Endodermal cell (in vitro differentiated cells): ENCODE measurements at regions not wholly inside any gene's neighbourhood (a gene's known extent, or its start where the extent isn't known, plus 50 kb on each side); places are given as distances from the start of the nearest gene placed in this dataset.

Source experiments
- DNase-seq: peaks from one replicate; pipeline ENCODE4 v3.0.0-alpha.2; 2017
- H3K27ac ChIP-seq: 2 replicates; pipeline ENCODE4 v1.5.1; 2013; ENCODE audit warnings: mild to moderate bottlenecking, low read depth, low read length, moderate library complexity
- H3K27me3 ChIP-seq: 2 replicates; pipeline ENCODE4 v1.6.1; 2013; ENCODE audit warnings: mild to moderate bottlenecking, low read length, moderate library complexity; ENCODE audit not compliant: insufficient read depth, control insufficient read depth, poor library complexity, severe bottlenecking
- H3K36me3 ChIP-seq: 2 replicates; pipeline ENCODE4 v1.7.0; 2013; ENCODE audit warnings: mild to moderate bottlenecking, low read length, moderate library complexity; ENCODE audit not compliant: control insufficient read depth, insufficient read depth
- H3K4me1 ChIP-seq: one replicate; pipeline ENCODE4 v1.7.0; 2013; ENCODE audit warnings: low read length; ENCODE audit not compliant: control insufficient read depth, insufficient read depth
- H3K4me3 ChIP-seq: 2 replicates; pipeline ENCODE4 v1.5.1; 2013; ENCODE audit warnings: mild to moderate bottlenecking, low read length, moderate library complexity
- H3K9ac ChIP-seq: 2 replicates; pipeline ENCODE4 v1.6.1; 2013; ENCODE audit warnings: mild to moderate bottlenecking, low read length, moderate library complexity; ENCODE audit not compliant: poor library complexity, severe bottlenecking; ENCODE audit errors: extremely low read depth
- H3K9me3 ChIP-seq: 2 replicates; pipeline ENCODE4 v1.6.1; 2013; ENCODE audit warnings: mild to moderate bottlenecking, low read length, moderate library complexity; ENCODE audit not compliant: control insufficient read depth
- H3K27ac Mint-ChIP-seq: 2 replicates; pipeline ENCODE4 v1.8.0; 2020; ENCODE audit warnings: mixed read lengths
- H3K27me3 Mint-ChIP-seq: 2 replicates; pipeline ENCODE4 v1.8.0; 2021; ENCODE audit warnings: mild to moderate bottlenecking, mixed read lengths; ENCODE audit not compliant: insufficient read depth
- H3K36me3 Mint-ChIP-seq: 2 replicates; pipeline ENCODE4 v1.8.0; 2020; ENCODE audit warnings: low read depth, mixed read lengths
- H3K4me1 Mint-ChIP-seq: 2 replicates; pipeline ENCODE4 v1.8.0; 2020; ENCODE audit warnings: mixed read lengths
- H3K4me3 Mint-ChIP-seq: 2 replicates; pipeline ENCODE4 v1.8.0; 2020; ENCODE audit warnings: mild to moderate bottlenecking, moderate library complexity, mixed read lengths
- H3K9me3 Mint-ChIP-seq: 2 replicates; pipeline ENCODE4 v1.8.0; 2020; ENCODE audit warnings: mild to moderate bottlenecking, mixed read lengths
- WGBS, 2 experiments: methylation state at CpG; one replicate each; pipeline versions ENCODE4 v1.1.5 to v1.1.7; 2013; ENCODE audit warnings: missing lambda C conversion rate in 2 of 2, mixed read lengths in 1 of 2; ENCODE audit not compliant: insufficient coverage in 1 of 2, insufficient read length in 1 of 2; 5-methylcytosine and 5-hydroxymethylcytosine counted together
- TF ChIP-seq, protein P1 (sequence below): fragments of 200-600 bp; sonication (generic); conservative IDR thresholded peaks from 2 replicates; pipeline ENCODE4 v1.5.0; 2021; ENCODE audit warnings: antibody characterized with exemption, mild to moderate bottlenecking

- Mint-ChIP-seq H3K27me3 (peaks cover 14% of the 10 kb centered on the region), H3K4me1 (peaks cover 4% of the 10 kb centered on the region), H3K36me3 (no peaks in the 10 kb centered on the region), H3K4me3 (no peak overlapping the region), H3K27ac (no peak overlapping the region), H3K9me3 (no peaks in the 10 kb centered on the region)
- WGBS, 2 experiments = 88 to 93% methylated on average over 3 to 5 of the region's 5 CpGs
- Histone ChIP-seq H3K9me3 (no peaks in the 10 kb centered on the region), H3K4me3 (no peak overlapping the region), H3K9ac (no peak overlapping the region), H3K4me1 (no peaks in the 10 kb centered on the region), H3K27me3 (no peaks in the 10 kb centered on the region), H3K27ac (no peak overlapping the region), H3K36me3 (no peaks in the 10 kb centered on the region)
- TF ChIP-seq, protein P1, sequence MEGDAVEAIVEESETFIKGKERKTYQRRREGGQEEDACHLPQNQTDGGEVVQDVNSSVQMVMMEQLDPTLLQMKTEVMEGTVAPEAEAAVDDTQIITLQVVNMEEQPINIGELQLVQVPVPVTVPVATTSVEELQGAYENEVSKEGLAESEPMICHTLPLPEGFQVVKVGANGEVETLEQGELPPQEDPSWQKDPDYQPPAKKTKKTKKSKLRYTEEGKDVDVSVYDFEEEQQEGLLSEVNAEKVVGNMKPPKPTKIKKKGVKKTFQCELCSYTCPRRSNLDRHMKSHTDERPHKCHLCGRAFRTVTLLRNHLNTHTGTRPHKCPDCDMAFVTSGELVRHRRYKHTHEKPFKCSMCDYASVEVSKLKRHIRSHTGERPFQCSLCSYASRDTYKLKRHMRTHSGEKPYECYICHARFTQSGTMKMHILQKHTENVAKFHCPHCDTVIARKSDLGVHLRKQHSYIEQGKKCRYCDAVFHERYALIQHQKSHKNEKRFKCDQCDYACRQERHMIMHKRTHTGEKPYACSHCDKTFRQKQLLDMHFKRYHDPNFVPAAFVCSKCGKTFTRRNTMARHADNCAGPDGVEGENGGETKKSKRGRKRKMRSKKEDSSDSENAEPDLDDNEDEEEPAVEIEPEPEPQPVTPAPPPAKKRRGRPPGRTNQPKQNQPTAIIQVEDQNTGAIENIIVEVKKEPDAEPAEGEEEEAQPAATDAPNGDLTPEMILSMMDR = no peak
- peak; percentile 57 for DNase-seq
These were observed 101.8 kb upstream of the EGLN3 start for GRCh38 chr14:34052658-34053014.

- H3K36me3 ChIP-seq = no peaks in the 10 kb centered on the region
- no peak overlapping the region for H3K9ac ChIP-seq
- H3K9me3 ChIP-seq = peaks cover 5% of the 10 kb centered on the region
- H3K27me3 ChIP-seq = no peaks in the 10 kb centered on the region
- Mint-ChIP-seq H3K27ac (no peak overlapping the region), H3K4me1 (peaks cover 5% of the 10 kb centered on the region), H3K9me3 (no peaks in the 10 kb centered on the region), H3K36me3 (no peaks in the 10 kb centered on the region), H3K4me3 (no peak overlapping the region), H3K27me3 (peaks cover 11% of the 10 kb centered on the region)
- DNase-seq = no peak
- no peak overlapping the region for H3K27ac ChIP-seq
- TF ChIP-seq, protein P1 = no peak
- no peaks in the 10 kb centered on the region for H3K4me1 ChIP-seq
- WGBS, 2 experiments = 90 to 94% methylated on average over 5 of the region's 5 CpGs
- no peak overlapping the region for H3K4me3 ChIP-seq
These were observed 101.2 kb upstream of the EGLN3 start for GRCh38 chr14:34051966-34052657.

GRCh38 chr14:34050606-34051005 is 99.7 kb upstream of the EGLN3 start:
- H3K9ac ChIP-seq = no peak overlapping the region
- no peaks in the 10 kb centered on the region for H3K27me3 ChIP-seq
- no peak overlapping the region for H3K27ac Mint-ChIP-seq
- no peaks in the 10 kb centered on the region for H3K36me3 ChIP-seq
- no peaks in the 10 kb centered on the region for H3K4me1 ChIP-seq
- peaks cover 5% of the 10 kb centered on the region for H3K9me3 ChIP-seq
- WGBS, 2 experiments = 93 to 100% methylated on average over 1 of the region's 1 CpG
- no peak for DNase-seq
- peaks cover 6% of the 10 kb centered on the region for H3K4me1 Mint-ChIP-seq
- TF ChIP-seq, protein P1 = no peak
- no peak overlapping the region for H3K4me3 Mint-ChIP-seq
- H3K36me3 Mint-ChIP-seq = no peaks in the 10 kb centered on the region
- peaks cover 11% of the 10 kb centered on the region for H3K27me3 Mint-ChIP-seq
- H3K9me3 Mint-ChIP-seq = no peaks in the 10 kb centered on the region
- no peak overlapping the region for H3K4me3 ChIP-seq
- H3K27ac ChIP-seq = no peak overlapping the region
